GM12878 (cell line): ENCODE measurements at regions not wholly inside any gene's neighbourhood (a gene's known extent, or its start where the extent isn't known, plus 50 kb on each side); places are given as distances from the start of the nearest gene placed in this dataset.

Source experiments
- CHD1 ChIP-seq: IDR thresholded peaks from 2 replicates; pipeline ENCODE4 v1.6.1; 2012; ENCODE audit warnings: low read depth, low read length, improper control_type of control experiment
- EZH2 ChIP-seq: IDR thresholded peaks from 2 replicates; pipeline ENCODE4 v1.6.1; 2012; ENCODE audit warnings: low read depth, mild to moderate bottlenecking, control low read depth, inconsistent platforms, low read length, borderline replicate concordance; ENCODE audit not compliant: control insufficient read depth
- POLR2A ChIP-seq: IDR thresholded peaks from 2 replicates; pipeline ENCODE4 v1.6.1; 2011; ENCODE audit warnings: low read depth, mild to moderate bottlenecking, low read length
- POLR2AphosphoS2 ChIP-seq: IDR thresholded peaks from 2 replicates; pipeline ENCODE4 v1.6.1; 2011; ENCODE audit warnings: low read depth, mild to moderate bottlenecking, low read length, improper control_type of control experiment, moderate library complexity
- RBBP5 ChIP-seq: fragments of 200-600 bp; sonication (generic); conservative IDR thresholded peaks from 2 replicates; pipeline ENCODE4 v1.6.1; 2016
- STAT3 ChIP-seq: IDR thresholded peaks from 2 replicates; pipeline ENCODE4 v1.6.1; 2011; ENCODE audit warnings: low read depth, low read length, improper control_type of control experiment
- TAF1 ChIP-seq: IDR thresholded peaks from 2 replicates; pipeline ENCODE4 v1.6.1; 2011; ENCODE audit warnings: mild to moderate bottlenecking, low read depth, low read length, borderline replicate concordance
- TF ChIP-seq, protein P1 (sequence below): fragments of 450-650 bp; conservative IDR thresholded peaks from 2 replicates; pipeline ENCODE4 v1.6.1; 2017; ENCODE audit warnings: mild to moderate bottlenecking, moderate library complexity
- TF ChIP-seq, protein P2 (sequence below): IDR thresholded peaks from 2 replicates; pipeline ENCODE4 v1.6.1; 2012; ENCODE audit warnings: low read depth, low read length, improper control_type of control experiment

DNA sequence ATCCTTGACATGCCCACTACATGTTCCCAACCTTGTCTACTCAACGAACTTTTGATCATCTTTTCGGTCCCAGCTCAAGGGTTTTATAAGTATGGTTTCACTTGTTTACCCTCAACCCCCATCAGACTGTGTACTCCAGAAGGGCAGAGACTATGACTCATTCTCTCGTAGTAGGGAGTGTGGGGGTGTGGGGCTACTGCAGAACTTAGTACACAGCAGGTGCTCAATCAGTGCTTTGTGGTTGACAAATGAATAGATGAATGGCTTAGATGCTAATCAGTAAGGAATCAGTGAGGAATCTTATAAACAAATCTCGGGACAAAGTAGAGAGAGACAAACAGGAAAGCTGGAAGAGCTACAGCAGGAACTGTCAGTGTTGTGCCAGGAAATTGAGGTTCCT is 151.7 kb upstream of the PLET1 start:
- TF ChIP-seq, protein P1, sequence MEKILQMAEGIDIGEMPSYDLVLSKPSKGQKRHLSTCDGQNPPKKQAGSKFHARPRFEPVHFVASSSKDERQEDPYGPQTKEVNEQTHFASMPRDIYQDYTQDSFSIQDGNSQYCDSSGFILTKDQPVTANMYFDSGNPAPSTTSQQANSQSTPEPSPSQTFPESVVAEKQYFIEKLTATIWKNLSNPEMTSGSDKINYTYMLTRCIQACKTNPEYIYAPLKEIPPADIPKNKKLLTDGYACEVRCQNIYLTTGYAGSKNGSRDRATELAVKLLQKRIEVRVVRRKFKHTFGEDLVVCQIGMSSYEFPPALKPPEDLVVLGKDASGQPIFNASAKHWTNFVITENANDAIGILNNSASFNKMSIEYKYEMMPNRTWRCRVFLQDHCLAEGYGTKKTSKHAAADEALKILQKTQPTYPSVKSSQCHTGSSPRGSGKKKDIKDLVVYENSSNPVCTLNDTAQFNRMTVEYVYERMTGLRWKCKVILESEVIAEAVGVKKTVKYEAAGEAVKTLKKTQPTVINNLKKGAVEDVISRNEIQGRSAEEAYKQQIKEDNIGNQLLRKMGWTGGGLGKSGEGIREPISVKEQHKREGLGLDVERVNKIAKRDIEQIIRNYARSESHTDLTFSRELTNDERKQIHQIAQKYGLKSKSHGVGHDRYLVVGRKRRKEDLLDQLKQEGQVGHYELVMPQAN, result no peak
- TF ChIP-seq POLR2A, result no peak
- TF ChIP-seq, protein P2, sequence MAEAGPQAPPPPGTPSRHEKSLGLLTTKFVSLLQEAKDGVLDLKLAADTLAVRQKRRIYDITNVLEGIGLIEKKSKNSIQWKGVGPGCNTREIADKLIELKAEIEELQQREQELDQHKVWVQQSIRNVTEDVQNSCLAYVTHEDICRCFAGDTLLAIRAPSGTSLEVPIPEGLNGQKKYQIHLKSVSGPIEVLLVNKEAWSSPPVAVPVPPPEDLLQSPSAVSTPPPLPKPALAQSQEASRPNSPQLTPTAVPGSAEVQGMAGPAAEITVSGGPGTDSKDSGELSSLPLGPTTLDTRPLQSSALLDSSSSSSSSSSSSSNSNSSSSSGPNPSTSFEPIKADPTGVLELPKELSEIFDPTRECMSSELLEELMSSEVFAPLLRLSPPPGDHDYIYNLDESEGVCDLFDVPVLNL, result no peak
- no peak for TF ChIP-seq TAF1
- no peak for TF ChIP-seq EZH2
- no peak for TF ChIP-seq POLR2AphosphoS2
- TF ChIP-seq CHD1, result no peak
- TF ChIP-seq STAT3, result no peak
- no peak for TF ChIP-seq RBBP5
